HG03060 (cell line): ENCODE measurements at regions not wholly inside any gene's neighbourhood (a gene's known extent, or its start where the extent isn't known, plus 50 kb on each side); places are given as distances from the start of the nearest gene placed in this dataset.

Source experiments
- ATAC-seq: cut with Tn5 transposase; IDR thresholded peaks from one replicate; pipeline ENCODE4 v1.9.1; 2021; ENCODE audit warnings: low read depth, moderate number of reproducible peaks; ENCODE audit not compliant: unreplicated experiment

DNA sequence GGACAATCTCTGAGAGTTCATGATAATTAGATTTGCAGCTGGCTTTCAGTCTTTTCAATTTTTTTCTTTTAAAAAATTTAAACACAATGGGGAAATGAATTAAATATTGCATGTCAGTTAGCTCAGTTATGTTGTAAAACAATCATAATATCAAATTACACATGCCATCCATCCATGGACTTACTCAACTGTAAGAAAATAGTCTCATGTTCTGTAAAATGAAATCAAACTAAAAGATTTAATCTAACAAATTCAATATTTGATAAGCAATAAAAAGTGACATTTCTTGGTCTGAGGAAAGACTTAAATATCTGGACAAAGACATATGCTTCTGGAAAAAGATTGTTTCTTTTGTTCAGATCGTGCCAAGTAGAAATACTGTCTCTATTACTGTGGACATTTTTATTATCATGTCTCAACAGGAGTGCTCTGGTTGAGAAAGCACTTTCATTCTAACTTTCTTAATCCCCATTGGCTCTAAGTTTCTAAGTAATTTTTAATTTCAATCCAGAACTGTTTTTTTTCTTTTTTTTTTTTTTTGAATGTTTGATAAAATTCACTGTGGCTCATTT lies 179.2 kb upstream of the FAM3C start:
- no peak for ATAC-seq

- no peak for ATAC-seq
Observed at GRCh38 chr7:121574109-121574508, 178.0 kb upstream of the FAM3C start.

DNA sequence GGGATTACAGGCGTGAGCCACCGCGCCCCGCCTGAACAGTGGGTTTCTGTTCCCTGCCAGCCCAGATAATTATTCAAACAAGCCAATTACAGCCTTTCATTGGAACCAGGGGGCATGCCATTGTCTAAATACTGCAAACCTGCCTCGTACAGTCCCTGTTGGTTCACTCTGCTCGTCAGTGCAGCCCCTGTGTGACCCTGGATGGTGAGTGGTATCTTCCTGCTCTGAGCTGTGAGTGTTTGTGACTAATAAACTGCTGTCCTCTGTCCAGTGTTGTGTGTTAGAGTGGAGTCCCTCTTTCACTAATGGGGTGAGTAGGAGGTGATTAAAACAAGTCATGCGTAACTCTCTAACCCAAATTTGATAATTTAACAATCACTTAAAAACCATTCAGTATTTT lies 176.5 kb upstream of the FAM3C start:
- ATAC-seq: no peak

GRCh38 chr7:121570365-121570764 lies 174.3 kb upstream of the FAM3C start:
- no peak for ATAC-seq

DNA sequence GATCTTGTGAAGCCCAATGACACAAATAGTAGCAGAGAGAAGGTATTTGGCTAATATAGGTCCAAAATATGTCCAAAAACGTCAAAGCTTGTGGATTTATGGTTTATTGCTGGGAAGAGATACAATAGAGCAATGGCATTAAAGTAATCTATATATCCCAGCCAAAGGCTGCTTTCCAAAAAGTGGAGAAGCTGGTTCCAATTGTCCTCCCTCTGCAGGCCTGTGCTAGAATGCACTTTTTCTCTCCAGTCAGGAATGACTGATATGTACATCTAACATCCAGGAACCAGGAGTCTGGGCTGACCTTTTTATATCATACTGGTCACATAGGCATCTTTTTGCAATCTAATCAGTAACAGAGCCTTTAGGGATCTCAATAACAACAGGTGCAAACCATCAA lies 167.1 kb upstream of the FAM3C start:
- ATAC-seq: no peak

GRCh38 chr7:121562259-121562658 lies 166.2 kb upstream of the FAM3C start:
- ATAC-seq: no peak

DNA sequence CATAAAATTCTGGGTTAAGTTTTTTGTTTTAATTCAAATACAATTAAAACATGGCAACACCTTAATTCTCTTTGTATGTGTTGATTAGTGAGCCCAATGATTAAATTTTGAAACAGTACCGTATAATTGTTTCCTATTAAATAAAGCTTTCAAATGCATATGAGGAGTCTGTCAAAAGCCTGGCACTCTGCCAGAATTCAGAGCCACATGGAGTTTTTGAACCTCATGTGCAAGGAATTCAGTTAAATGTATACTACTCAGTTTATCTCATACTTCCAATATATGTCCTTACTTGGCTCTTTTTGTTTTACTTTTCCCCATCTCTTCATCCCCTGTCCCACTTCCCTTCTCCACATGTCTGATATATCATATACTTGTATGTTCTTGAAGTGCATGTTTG lies 165.6 kb upstream of the FAM3C start:
- no peak for ATAC-seq

- no peak for ATAC-seq
Observed at GRCh38 chr7:121560267-121560990, 164.3 kb upstream of the FAM3C start.

DNA sequence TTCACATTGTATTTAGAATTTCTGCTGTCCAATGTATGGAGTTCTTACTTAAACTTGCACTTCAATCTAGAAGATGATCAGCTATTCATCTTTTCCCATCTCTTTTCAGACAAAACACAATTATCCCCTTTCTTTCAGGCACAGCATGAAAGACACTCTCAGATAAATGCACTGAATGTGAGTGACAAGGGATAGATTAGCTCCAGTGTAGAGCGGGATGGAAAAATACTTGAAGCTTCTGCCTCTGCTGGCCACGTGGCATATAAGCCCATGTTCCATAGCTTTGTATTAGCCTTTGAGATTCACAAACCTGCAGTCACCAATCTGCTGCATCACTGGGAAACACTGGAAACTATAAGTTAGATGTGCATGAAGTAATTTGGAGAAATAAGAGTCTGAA lies 162.2 kb upstream of the FAM3C start:
- no peak for ATAC-seq

DNA sequence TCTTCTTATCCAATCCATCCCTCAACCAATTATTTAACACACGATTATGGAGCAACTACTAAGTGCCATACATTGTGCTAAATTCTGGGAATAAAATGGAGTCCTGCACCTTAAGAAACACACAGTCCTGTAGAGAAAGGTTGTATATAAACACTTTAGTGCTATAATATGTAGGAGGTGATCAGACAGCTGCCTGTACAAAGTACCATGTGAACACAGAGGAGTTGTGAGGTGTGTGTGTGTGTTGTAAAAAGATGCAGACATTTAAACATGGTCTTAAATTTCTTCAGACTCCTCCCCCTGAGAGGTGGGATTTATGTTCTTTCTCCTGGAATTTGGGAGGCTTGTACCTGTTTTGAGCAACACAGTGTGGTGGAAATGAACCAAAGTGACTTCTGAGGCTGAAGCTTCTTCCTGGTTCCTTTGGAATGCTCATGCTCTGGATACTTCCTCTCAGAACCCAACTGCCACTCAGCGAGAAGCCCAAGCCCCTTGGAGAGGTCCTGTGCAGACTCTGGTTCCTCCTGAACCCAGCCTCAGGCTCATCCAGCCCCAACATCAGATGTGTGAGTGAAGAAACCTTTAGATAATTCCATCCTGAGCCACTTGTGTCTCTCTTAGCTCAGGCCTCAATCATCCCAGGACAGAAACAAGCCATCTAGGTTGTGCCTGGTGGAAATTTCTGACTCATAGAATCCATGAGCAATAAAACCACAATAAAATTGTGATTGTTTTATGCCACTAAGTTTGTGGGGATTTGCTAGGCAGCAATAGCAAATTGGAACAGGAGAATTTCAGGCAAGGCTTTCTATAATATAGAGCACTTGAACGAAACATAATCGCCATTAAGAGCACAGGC lies 161.2 kb upstream of the FAM3C start:
- ATAC-seq: no peak

GRCh38 chr7:121555558-121555957 lies 159.4 kb upstream of the FAM3C start:
- ATAC-seq: no peak

DNA sequence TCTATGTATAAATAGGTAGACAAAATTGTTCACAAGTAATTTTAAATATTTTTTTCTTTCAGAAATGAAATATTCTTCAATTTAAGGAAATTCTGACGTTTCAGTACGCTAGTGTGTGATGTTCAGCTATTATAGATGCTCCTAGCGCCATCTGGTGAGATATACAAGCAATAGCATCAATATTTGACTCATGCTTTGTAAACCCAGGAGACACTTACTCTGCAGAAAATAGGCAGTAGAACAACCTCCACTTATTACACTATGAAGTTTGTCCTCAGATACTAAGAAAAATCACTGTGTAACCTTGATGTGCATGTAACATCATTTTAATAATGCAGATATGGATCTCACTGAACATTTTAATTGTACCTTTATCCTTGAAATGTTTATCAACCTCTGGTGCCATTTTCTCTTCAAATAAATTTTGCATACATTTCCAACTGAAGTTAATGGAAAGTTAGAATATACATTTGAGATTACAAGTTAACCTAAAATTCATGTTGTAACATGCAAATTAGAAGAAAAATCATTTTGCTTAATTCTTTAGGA lies 151.5 kb upstream of the FAM3C start:
- ATAC-seq: peak; percentile 69

GRCh38 chr7:121546632-121547543 lies 150.8 kb upstream of the FAM3C start:
- no peak for ATAC-seq

GRCh38 chr7:121545418-121545817 lies 149.3 kb upstream of the FAM3C start:
- no peak for ATAC-seq

GRCh38 chr7:121544726-121545125 lies 148.6 kb upstream of the FAM3C start:
- ATAC-seq: peak; percentile 69

- ATAC-seq: no peak
Observed at GRCh38 chr7:121544238-121544637, 148.1 kb upstream of the FAM3C start.

DNA sequence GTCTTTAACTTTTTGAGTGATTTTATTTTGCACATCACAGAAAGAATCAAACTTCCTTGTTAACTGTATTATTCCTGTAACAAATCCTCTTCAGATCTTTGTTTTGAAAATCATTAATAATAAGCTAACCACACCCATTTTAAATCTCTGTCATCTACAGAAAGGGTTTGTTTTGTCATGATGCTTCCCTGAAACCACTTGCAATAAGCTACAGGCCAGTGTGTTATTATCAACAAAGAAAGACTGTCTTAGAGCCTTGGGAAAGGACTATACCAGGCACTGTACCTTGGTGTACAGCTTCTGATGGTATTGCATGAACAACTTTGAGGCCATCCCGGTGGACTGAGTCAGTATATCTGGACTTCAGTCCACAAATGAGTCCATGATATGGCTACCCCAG lies 145.3 kb upstream of the FAM3C start:
- ATAC-seq: no peak

- ATAC-seq: no peak
Observed at GRCh38 chr7:121540138-121540537, 144.0 kb upstream of the FAM3C start.

DNA sequence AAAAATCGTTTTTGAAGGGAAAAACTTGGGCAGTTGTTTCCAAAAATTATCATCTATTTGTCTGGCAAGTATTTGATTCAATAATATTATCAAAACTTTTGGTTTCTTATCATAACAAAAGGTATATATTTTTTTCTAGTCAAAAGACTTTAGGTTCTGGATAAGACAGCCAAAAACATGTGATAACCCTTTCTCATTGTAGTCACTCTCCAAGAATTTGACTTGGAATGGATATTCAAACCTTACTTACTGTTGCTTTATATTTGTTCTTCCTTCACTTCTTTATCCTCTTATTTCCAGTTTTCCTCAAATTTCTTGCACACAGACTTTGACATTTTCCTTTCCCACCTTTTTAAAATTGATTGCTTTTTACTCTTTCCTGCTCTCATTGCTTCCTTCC lies 140.9 kb upstream of the FAM3C start:
- ATAC-seq: no peak
